HG03095 (cell line): ENCODE measurements at regions not wholly inside any gene's neighbourhood (a gene's known extent, or its start where the extent isn't known, plus 50 kb on each side); places are given as distances from the start of the nearest gene placed in this dataset.
"Not testable (repeated sequence)": the region's sequence is repeated elsewhere in the genome, so short reads cannot be mapped to it uniquely, and the experiment has no call there.

Source experiments
- ATAC-seq: cut with Tn5 transposase; IDR thresholded peaks from one replicate; pipeline ENCODE4 v1.9.1; 2021; ENCODE audit warnings: moderate library complexity; ENCODE audit not compliant: unreplicated experiment

GRCh38 chr15:47877836-47878235, 160.5 kb downstream of the SEMA6D start:
- ATAC-seq: no peak

- ATAC-seq: no peak
Observed at GRCh38 chr15:47885920-47886319, 168.6 kb downstream of the SEMA6D start.

- no peak for ATAC-seq
Observed at GRCh38 chr15:47887241-47887800, 170.0 kb downstream of the SEMA6D start.

- no peak for ATAC-seq
Observed at GRCh38 chr15:47888385-47889100, 171.2 kb downstream of the SEMA6D start.

GRCh38 chr15:47890397-47891150, 173.3 kb downstream of the SEMA6D start:
- ATAC-seq: no peak

GRCh38 chr15:47897525-47897924, 180.2 kb downstream of the SEMA6D start:
- ATAC-seq: no peak

- no peak for ATAC-seq
Observed at GRCh38 chr15:47900751-47901150, 183.4 kb downstream of the SEMA6D start.

DNA sequence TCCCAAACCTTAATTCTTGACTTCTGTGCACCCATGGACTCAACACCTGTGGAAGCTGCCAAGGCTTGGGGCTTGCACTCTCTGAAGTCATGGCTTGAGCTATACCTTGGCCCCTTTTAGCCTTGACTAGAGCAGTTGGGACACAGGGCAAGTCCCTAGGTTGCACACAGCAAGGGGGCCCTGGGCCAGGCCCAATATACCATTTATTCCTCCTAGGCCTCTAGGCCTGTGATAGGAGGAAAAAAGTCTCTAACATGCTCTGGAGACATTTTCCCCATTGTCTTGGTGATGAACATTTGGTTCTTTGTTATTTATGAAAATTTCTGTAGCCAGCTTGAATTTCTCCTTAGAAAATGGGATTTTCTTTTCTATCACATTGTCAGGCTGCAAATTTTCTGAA, 186.1 kb downstream of the SEMA6D start:
- no peak for ATAC-seq

DNA sequence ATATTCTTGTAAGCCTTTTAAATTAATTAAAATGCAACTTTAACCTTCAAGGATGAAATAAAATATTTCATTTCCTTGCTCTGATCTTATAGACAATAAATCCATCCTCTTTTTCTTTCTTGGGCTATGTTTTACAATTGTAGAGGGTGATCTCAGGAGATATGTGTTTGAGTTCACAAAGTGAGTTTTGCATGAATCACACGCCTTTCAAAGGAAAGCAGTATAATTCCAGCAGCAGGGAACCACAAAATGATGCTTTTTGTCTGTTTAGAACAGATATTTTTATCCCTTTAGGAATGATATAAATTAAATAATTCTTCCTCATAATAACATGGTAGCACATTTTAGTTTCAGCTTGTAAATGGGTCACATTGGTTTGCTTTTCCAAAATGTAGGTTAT, 191.2 kb downstream of the SEMA6D start:
- ATAC-seq: no peak

- ATAC-seq: no peak
Observed at GRCh38 chr15:47908950-47909670, 191.8 kb downstream of the SEMA6D start.

DNA sequence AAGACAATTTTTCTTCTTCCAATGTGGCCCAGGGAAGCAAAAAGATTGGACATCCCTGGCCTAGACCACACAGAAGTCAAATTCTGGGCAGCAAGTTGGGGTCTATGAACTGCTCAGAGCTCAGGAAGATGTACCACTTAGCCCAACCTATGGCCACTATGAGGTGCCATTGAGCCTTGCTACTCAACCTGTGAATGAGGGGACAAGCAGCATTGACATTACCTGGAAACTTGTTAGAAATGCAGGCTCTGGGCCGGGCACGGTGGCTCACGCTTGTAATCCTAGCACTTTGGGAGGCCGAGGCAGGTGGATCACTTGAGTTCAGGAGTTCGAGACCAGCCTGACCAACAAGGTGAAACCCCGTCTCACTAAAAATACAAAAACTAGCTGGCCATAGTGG, 195.6 kb downstream of the SEMA6D start:
- not testable (repeated sequence) for ATAC-seq

GRCh38 chr15:47917881-47918280, 200.6 kb downstream of the SEMA6D start:
- ATAC-seq: no peak

DNA sequence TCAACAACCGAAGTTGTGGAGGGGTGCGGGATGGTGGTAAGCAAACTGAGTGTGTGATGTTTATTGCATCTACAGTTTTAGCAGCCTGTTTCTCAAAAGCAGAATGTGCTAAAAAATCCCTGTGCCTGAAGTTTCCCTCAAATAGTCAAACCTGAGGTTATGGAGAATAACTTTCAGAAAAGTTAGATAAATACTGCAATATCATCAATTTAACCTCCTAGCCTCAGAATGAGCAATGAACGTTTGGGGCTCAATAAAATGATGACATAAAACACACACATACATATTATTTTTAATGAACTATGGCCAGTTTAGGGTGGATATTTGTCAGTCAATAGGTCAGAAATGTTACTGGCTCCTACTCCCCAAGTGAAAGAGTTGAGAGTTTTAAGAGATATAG, 201.6 kb downstream of the SEMA6D start:
- no peak for ATAC-seq

DNA sequence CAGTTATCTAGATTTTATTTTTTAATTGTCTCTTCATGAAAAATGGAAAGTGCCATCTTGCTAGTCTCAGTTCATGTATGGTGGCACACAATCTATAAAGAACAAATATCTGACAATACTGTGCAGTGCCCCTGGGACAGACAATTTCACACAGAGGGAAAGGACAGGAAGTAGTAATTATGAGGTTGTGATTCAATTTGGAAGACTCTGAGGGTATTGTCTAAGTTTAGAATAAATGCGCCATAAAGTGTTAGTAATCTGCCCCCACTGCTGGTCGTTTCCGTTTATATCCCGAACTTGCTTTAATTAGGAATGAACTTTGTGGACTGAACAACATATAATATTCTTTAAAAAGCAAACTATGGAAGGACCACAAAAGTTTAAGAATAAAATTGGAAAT, 196.4 kb upstream of the SLC24A5 start:
- ATAC-seq: no peak

DNA sequence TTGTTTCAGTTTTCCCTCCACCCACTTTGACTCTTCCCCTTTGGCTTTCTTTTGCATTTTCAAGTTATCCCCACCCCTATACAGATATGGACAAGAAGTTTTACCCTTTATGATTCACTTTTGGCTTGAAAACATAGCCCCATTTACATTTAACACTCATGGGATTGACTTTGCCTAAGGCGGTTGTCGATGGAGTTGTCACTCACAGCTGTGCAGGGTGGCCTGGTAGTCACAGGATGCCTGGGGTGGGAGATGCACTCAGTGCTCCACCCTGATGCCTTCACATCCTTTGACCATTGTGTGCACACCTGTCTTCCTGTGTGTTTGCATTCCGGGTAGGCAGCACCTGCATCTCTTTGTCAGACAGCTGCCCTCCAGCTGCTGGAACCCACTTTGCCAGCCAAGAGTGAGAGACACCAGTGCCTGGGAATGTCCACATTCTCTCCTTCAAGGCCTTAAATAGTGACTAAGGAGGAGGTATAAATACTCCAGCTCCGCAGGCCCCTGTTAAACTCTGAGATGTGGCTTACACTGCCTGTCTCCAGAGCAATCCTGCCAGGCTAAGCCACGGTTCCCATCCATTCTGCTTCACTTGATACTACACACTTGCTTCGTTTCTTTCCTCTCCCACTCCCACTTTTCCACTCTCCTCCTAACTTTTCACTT, 191.5 kb upstream of the SLC24A5 start:
- no peak for ATAC-seq

GRCh38 chr15:47932261-47932660, 188.5 kb upstream of the SLC24A5 start:
- ATAC-seq: no peak

- ATAC-seq: no peak
Observed at GRCh38 chr15:47932951-47933641, 187.7 kb upstream of the SLC24A5 start.

DNA sequence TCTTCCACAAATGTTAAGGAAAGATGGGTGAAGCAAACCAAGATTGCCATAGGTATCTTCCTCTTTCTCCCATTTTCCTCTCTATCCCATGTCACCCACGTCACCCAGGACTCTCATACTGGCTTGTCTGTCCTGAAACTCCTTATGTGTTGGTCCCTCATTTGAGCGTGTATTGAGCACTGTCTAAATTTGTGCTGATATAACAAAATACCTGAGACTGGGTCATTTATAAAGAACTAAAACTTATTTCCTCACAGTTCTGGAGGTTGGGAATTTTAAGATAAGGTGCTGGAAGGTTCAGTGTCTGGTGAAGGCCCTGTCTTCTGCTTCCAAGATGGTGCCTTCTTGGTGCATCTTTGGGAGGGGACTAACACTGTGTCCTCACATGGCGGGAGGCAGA, 186.9 kb upstream of the SLC24A5 start:
- no peak for ATAC-seq

GRCh38 chr15:47934342-47934741, 186.4 kb upstream of the SLC24A5 start:
- no peak for ATAC-seq

- ATAC-seq: no peak
Observed at GRCh38 chr15:47937834-47938233, 183.0 kb upstream of the SLC24A5 start.
